ENCODE measurements at regions not wholly inside any gene's neighbourhood (a gene's known extent, or its start where the extent isn't known, plus 50 kb on each side); places are given as distances from the start of the nearest gene placed in this dataset.

GRCh38 chr9:113742878-113743277 lies 133.2 kb upstream of the ZNF618 start:
- TF ChIP-seq, protein P1, sequence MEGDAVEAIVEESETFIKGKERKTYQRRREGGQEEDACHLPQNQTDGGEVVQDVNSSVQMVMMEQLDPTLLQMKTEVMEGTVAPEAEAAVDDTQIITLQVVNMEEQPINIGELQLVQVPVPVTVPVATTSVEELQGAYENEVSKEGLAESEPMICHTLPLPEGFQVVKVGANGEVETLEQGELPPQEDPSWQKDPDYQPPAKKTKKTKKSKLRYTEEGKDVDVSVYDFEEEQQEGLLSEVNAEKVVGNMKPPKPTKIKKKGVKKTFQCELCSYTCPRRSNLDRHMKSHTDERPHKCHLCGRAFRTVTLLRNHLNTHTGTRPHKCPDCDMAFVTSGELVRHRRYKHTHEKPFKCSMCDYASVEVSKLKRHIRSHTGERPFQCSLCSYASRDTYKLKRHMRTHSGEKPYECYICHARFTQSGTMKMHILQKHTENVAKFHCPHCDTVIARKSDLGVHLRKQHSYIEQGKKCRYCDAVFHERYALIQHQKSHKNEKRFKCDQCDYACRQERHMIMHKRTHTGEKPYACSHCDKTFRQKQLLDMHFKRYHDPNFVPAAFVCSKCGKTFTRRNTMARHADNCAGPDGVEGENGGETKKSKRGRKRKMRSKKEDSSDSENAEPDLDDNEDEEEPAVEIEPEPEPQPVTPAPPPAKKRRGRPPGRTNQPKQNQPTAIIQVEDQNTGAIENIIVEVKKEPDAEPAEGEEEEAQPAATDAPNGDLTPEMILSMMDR (IDR thresholded peaks at IDR 0.05), result no peak
- TF ChIP-seq POLR2A (IDR thresholded peaks at IDR 0.05) (no peak), POLR2AphosphoS5 (IDR thresholded peaks at IDR 0.05; ENCODE audit: insufficient read depth in 1 of 2, low read depth in 1 of 2) (no peak)
